Prostate gland (tissue), 2 donors: ENCODE measurements at regions not wholly inside any gene's neighbourhood (a gene's known extent, or its start where the extent isn't known, plus 50 kb on each side); places are given as distances from the start of the nearest gene placed in this dataset.
A peak's percentile ranks its signal among the peaks of the same experiment; 100 is the strongest.

Source experiments
- DNase-seq: peaks from one replicate; pipeline ENCODE4 v3.0.0-alpha.2; 2019; ENCODE audit warnings: low spot score
- H3K27ac ChIP-seq, 2 donors: fragments of 200-600 bp; sonication (generic); 2 replicates each; pipeline ENCODE4 v1.5.1; 2017 to 2019
- H3K27me3 ChIP-seq: fragments of 200-600 bp; sonication (generic); replicated peaks from 2 replicates; pipeline ENCODE4 v1.5.1; 2019; ENCODE audit not compliant: insufficient read depth
- H3K36me3 ChIP-seq, 2 donors: fragments of 200-600 bp; sonication (generic); 1 replicate in 1 of 2; 2 replicates in 1 of 2; pipeline versions ENCODE4 v1.5.1 to v1.8.1; 2017 to 2019
- H3K4me1 ChIP-seq: fragments of 200-600 bp; sonication (generic); replicated peaks from 2 replicates; pipeline ENCODE4 v1.5.1; 2019
- H3K4me3 ChIP-seq, 2 donors: fragments of 200-600 bp; sonication (generic); 2 replicates each; pipeline ENCODE4 v1.5.1; 2017 to 2019
- H3K9me3 ChIP-seq: fragments of 200-600 bp; sonication (generic); 2 replicates; pipeline ENCODE4 v1.5.1; 2017
- POLR2A ChIP-seq: fragments of 450-650 bp; IDR thresholded peaks from one replicate; pipeline ENCODE4 v1.6.1; 2016; ENCODE audit warnings: antibody characterized with exemption, mild to moderate bottlenecking
- POLR2AphosphoS5 ChIP-seq: sonication (generic); formaldehyde crosslinking; IDR thresholded peaks from one replicate; pipeline ENCODE4 v1.6.1; 2017; ENCODE audit warnings: antibody characterized with exemption
- WGBS: methylation state at CpG from one replicate; pipeline ENCODE4 v1.1.5; 2018; 5-methylcytosine and 5-hydroxymethylcytosine counted together
- intact Hi-C: fragments of 100-400 bp; cut with DNase I; formaldehyde crosslinking; loops from one replicate; pipeline ENCODE4 v1.14.2; 2022
- TF ChIP-seq, protein P1 (sequence below), 4 experiments: fragments of 200-600 bp in 2 of 4; fragments of 450-650 bp in 2 of 4; sonication (generic) in 2 of 4; IDR thresholded peaks; 1 replicate in 3 of 4; 2 replicates in 1 of 4; pipeline ENCODE4 v1.5.1; 2016 to 2019; ENCODE audit warnings: antibody characterized with exemption in 4 of 4, mild to moderate bottlenecking in 2 of 4, moderate library complexity in 2 of 4

GRCh38 chr4:186782302-186782701, 58.6 kb upstream of the FAT1 start:
- intact Hi-C loops: no loop called here

GRCh38 chr4:186787536-186787935, 63.9 kb upstream of the FAT1 start:
- Histone ChIP-seq H3K36me3 (no peaks in the 10 kb centered on the region), H3K4me3 (no peak overlapping the region), H3K4me1 (no peaks in the 10 kb centered on the region), H3K9me3 (no peaks in the 10 kb centered on the region), H3K27ac (no peak overlapping the region), H3K27me3 (no peaks in the 10 kb centered on the region)
- intact Hi-C loops: no loop called here
- TF ChIP-seq, protein P1, sequence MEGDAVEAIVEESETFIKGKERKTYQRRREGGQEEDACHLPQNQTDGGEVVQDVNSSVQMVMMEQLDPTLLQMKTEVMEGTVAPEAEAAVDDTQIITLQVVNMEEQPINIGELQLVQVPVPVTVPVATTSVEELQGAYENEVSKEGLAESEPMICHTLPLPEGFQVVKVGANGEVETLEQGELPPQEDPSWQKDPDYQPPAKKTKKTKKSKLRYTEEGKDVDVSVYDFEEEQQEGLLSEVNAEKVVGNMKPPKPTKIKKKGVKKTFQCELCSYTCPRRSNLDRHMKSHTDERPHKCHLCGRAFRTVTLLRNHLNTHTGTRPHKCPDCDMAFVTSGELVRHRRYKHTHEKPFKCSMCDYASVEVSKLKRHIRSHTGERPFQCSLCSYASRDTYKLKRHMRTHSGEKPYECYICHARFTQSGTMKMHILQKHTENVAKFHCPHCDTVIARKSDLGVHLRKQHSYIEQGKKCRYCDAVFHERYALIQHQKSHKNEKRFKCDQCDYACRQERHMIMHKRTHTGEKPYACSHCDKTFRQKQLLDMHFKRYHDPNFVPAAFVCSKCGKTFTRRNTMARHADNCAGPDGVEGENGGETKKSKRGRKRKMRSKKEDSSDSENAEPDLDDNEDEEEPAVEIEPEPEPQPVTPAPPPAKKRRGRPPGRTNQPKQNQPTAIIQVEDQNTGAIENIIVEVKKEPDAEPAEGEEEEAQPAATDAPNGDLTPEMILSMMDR (IDR thresholded peaks at IDR 0.05): no peak
- TF ChIP-seq POLR2A (no peak), POLR2AphosphoS5 (no peak)
- WGBS: 87% methylated on average over 5 of the region's 5 CpGs
- no peak for DNase-seq

More at GRCh38 chr4:186782302-186782701, 58.6 kb upstream of the FAT1 start:
- DNase-seq: no peak
- Histone ChIP-seq H3K27me3 (no peaks in the 10 kb centered on the region), H3K9me3 (no peaks in the 10 kb centered on the region), H3K27ac (no peak overlapping the region), H3K4me3 (no peak overlapping the region), H3K36me3 (no peaks in the 10 kb centered on the region), H3K4me1 (no peaks in the 10 kb centered on the region)
- TF ChIP-seq, protein P1 (IDR thresholded peaks at IDR 0.05): no peak
- TF ChIP-seq POLR2A (no peak), POLR2AphosphoS5 (no peak)
- WGBS: 85% methylated on average over 5 of the region's 5 CpGs

DNA sequence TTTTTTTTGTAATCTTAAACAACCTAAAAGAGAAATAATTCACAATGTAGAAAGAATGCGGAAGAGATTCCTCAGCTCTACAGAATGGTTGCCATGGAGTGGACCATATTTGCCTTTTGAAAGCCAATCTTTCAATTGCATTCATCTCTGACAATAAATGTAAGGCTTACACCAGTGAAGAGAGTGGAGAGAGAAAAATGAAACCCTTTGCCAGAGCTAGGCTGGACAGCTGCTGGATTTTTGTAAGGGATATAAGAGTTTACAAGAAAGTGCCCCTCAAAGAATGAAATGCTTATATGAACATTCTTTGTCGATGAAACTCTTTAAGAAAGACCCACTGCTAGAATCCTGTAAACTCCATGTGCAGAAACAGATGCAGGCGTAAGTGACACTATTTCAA, 66.0 kb upstream of the FAT1 start:
- H3K9me3 ChIP-seq: no peaks in the 10 kb centered on the region
- no peak overlapping the region for H3K27ac ChIP-seq
- intact Hi-C loops: no loop called here
- no peak for TF ChIP-seq POLR2AphosphoS5
- no peak for TF ChIP-seq POLR2A
- TF ChIP-seq, protein P1 (IDR thresholded peaks at IDR 0.05): no peak
- no peak overlapping the region for H3K4me3 ChIP-seq
- no peaks in the 10 kb centered on the region for H3K36me3 ChIP-seq
- H3K27me3 ChIP-seq: no peaks in the 10 kb centered on the region
- H3K4me1 ChIP-seq: no peaks in the 10 kb centered on the region
- DNase-seq: no peak
- WGBS: 61% methylated on average over 3 of the region's 3 CpGs

DNA sequence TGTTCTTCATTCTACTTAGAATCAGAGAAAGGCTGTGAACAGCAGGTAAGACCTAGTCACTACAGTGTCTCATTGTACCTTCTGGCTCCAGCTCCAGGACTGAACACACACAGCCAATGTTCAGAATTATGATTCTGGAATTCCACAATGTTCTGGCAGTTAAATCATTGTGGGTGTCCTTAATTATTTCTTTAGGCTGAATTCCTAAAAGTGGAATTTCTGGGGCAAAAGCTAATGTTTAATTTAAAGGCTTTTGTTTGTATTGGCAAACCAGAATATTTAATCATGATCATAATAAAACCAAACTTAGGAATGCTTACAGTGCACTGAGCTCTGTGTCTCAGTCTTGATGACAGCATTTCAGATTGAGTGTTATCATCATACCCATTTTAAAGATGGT, 67.0 kb upstream of the FAT1 start:
- H3K4me3 ChIP-seq: no peak overlapping the region
- no peaks in the 10 kb centered on the region for H3K36me3 ChIP-seq
- TF ChIP-seq, protein P1 (IDR thresholded peaks at IDR 0.05): no peak
- TF ChIP-seq POLR2A (no peak), POLR2AphosphoS5 (peak; percentile 46)
- no peak overlapping the region for H3K27ac ChIP-seq
- H3K9me3 ChIP-seq: no peaks in the 10 kb centered on the region
- no peak for DNase-seq
- intact Hi-C loops: no loop called here
- H3K4me1 ChIP-seq: no peaks in the 10 kb centered on the region
- H3K27me3 ChIP-seq: no peaks in the 10 kb centered on the region

DNA sequence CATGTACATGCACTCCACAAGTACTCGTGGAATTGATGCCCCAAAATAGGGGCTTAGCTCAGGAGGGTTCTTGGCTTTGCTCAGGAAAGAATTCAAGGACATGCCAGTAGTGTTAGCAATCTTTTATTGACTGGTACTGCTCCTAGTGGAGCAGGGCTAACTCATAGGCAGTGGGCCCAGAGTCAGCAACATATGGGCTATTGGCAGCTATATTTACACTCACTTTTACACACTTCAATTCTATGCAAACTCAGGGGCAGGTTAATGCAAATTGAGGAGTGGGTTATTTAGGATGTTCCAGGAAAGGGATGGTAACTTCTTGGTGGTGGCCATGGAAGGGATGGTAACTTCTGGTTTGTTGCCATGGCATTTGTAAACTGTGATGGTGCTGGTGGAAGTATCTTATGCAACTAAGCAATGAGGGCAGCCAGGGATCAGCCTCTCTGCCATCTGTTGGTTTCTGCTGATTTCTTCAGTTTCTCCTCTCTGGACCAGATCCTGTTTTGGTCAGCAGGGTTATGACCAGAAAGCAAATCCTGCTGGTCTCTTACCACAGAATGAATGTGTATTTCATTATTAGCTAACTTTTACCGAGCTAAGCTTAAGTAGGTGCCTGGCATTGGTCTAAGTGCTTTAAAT, 69.2 kb upstream of the FAT1 start:
- no peak for DNase-seq
- TF ChIP-seq, protein P1 (IDR thresholded peaks at IDR 0.05): no peak
- TF ChIP-seq POLR2AphosphoS5 (no peak), POLR2A (no peak)
- Histone ChIP-seq H3K9me3 (no peaks in the 10 kb centered on the region), H3K27ac (no peak overlapping the region), H3K4me1 (no peaks in the 10 kb centered on the region), H3K36me3 (no peaks in the 10 kb centered on the region), H3K4me3 (no peak overlapping the region), H3K27me3 (no peaks in the 10 kb centered on the region)
- 81% methylated on average over 2 of the region's 2 CpGs for WGBS
- intact Hi-C loops: no loop called here
